Karpas-422 (cell line): ENCODE measurements at regions not wholly inside any gene's neighbourhood (a gene's known extent, or its start where the extent isn't known, plus 50 kb on each side); places are given as distances from the start of the nearest gene placed in this dataset.
A peak's percentile ranks its signal among the peaks of the same experiment; 100 is the strongest.

ENCODE experiments used
- DNase-seq: peaks from one replicate; pipeline ENCODE4 v3.0.0-alpha.2; 2015
- H2AFZ ChIP-seq: fragments of 200-600 bp; sonication (generic); 2 replicates; pipeline ENCODE4 v1.6.1; 2014; ENCODE audit warnings: antibody characterized with exemption, low read length, mixed read lengths
- H3K27ac ChIP-seq: fragments of 200-600 bp; sonication (generic); 2 replicates; pipeline ENCODE4 v1.5.1; 2014; ENCODE audit warnings: mild to moderate bottlenecking, low read length, moderate library complexity
- H3K27me3 ChIP-seq: fragments of 200-600 bp; sonication (generic); 2 replicates; pipeline ENCODE4 v1.6.1; 2014; ENCODE audit warnings: low read length, mixed read lengths
- H3K36me3 ChIP-seq: fragments of 200-600 bp; sonication (generic); 2 replicates; pipeline ENCODE4 v1.6.1; 2014; ENCODE audit warnings: low read length, mixed read lengths; ENCODE audit not compliant: insufficient read depth
- H3K4me1 ChIP-seq: fragments of 200-600 bp; sonication (generic); 2 replicates; pipeline ENCODE4 v1.6.1; 2014; ENCODE audit warnings: mild to moderate bottlenecking, low read length, mixed read lengths
- H3K4me2 ChIP-seq: fragments of 200-600 bp; sonication (generic); 2 replicates; pipeline ENCODE4 v1.6.1; 2014; ENCODE audit warnings: low read length, low read depth, mild to moderate bottlenecking; ENCODE audit not compliant: poor library complexity, severe bottlenecking
- H3K4me3 ChIP-seq: fragments of 200-600 bp; sonication (generic); 2 replicates; pipeline ENCODE4 v1.5.1; 2014; ENCODE audit warnings: mild to moderate bottlenecking, antibody characterized with exemption, low read length, mixed read lengths
- H3K79me2 ChIP-seq: fragments of 200-600 bp; sonication (generic); 2 replicates; pipeline ENCODE4 v1.6.1; 2014; ENCODE audit warnings: mild to moderate bottlenecking, low read length, mixed read lengths
- H3K9ac ChIP-seq: fragments of 200-600 bp; sonication (generic); 2 replicates; pipeline ENCODE4 v1.6.0; 2014; ENCODE audit warnings: low read length
- H3K9me2 ChIP-seq: fragments of 200-600 bp; sonication (generic), shearing (Covaris generic); replicated peaks from 2 replicates; pipeline ENCODE4 v1.6.0; 2014; ENCODE audit warnings: mild to moderate bottlenecking, low read length, moderate library complexity; ENCODE audit not compliant: insufficient read depth
- H3K9me3 ChIP-seq: fragments of 300-700, 200-600 bp; sonication (generic); 2 replicates; pipeline ENCODE4 v1.6.1; 2014; ENCODE audit warnings: low read length, mixed read lengths
- H4K20me1 ChIP-seq: fragments of 200-600 bp; sonication (generic); 2 replicates; pipeline ENCODE4 v1.6.1; 2014; ENCODE audit warnings: mild to moderate bottlenecking, antibody characterized with exemption, low read length, low read depth; ENCODE audit not compliant: insufficient read depth

GRCh38 chr17:70298929-70299531 lies 129.7 kb downstream of the KCNJ2 start:
- no peak for DNase-seq

GRCh38 chr17:70307430-70308225 lies 138.3 kb downstream of the KCNJ2 start:
- H2AFZ ChIP-seq: no peak overlapping the region
- H3K79me2 ChIP-seq: no peaks in the 10 kb centered on the region
- H3K36me3 ChIP-seq: no peaks in the 10 kb centered on the region
- H3K9me3 ChIP-seq: no peaks in the 10 kb centered on the region
- H3K9ac ChIP-seq: no peak overlapping the region
- no peak overlapping the region for H3K4me3 ChIP-seq
- H3K4me2 ChIP-seq: no peak overlapping the region
- H3K9me2 ChIP-seq: no peaks in the 10 kb centered on the region
- no peak for DNase-seq
- H4K20me1 ChIP-seq: no peaks in the 10 kb centered on the region
- no peaks in the 10 kb centered on the region for H3K27me3 ChIP-seq
- no peaks in the 10 kb centered on the region for H3K4me1 ChIP-seq
- H3K27ac ChIP-seq: no peak overlapping the region

More at GRCh38 chr17:70298929-70299531, 129.7 kb downstream of the KCNJ2 start:
- Histone ChIP-seq H3K9me3 (no peaks in the 10 kb centered on the region), H2AFZ (no peak overlapping the region), H3K4me2 (no peak overlapping the region), H3K27me3 (no peaks in the 10 kb centered on the region), H3K79me2 (no peaks in the 10 kb centered on the region), H3K4me3 (no peak overlapping the region), H3K36me3 (no peaks in the 10 kb centered on the region), H4K20me1 (no peaks in the 10 kb centered on the region), H3K4me1 (no peaks in the 10 kb centered on the region), H3K9ac (no peak overlapping the region), H3K27ac (no peak overlapping the region), H3K9me2 (no peaks in the 10 kb centered on the region; the same call in 1 of the 2 replicates)

DNA sequence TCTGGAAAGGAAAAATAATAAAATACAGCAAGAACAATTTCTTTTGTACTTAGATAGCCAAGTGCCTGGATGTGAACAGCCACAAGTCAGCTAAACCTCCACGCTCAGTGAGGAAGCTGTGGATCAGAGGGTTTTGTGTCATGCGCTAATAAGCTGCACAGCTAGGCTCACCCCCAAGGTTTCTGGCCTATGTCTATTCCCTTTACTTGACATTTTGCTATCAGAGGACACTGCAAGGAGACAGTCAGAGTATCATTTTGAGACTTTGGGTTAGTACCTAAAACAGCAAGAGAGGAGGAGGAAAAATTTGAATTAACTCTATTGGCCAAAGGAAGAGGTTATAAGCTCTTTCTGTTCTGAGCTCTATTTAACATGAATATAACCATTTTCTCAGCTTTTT lies 139.3 kb downstream of the KCNJ2 start:
- Histone ChIP-seq H4K20me1 (no peaks in the 10 kb centered on the region), H3K27ac (no peak overlapping the region), H3K79me2 (no peaks in the 10 kb centered on the region), H3K36me3 (no peaks in the 10 kb centered on the region), H3K9me3 (no peaks in the 10 kb centered on the region), H2AFZ (no peak overlapping the region), H3K27me3 (no peaks in the 10 kb centered on the region), H3K4me2 (no peak overlapping the region), H3K9me2 (no peaks in the 10 kb centered on the region), H3K4me3 (no peak overlapping the region), H3K9ac (no peak overlapping the region), H3K4me1 (no peaks in the 10 kb centered on the region)
- DNase-seq: no peak

DNA sequence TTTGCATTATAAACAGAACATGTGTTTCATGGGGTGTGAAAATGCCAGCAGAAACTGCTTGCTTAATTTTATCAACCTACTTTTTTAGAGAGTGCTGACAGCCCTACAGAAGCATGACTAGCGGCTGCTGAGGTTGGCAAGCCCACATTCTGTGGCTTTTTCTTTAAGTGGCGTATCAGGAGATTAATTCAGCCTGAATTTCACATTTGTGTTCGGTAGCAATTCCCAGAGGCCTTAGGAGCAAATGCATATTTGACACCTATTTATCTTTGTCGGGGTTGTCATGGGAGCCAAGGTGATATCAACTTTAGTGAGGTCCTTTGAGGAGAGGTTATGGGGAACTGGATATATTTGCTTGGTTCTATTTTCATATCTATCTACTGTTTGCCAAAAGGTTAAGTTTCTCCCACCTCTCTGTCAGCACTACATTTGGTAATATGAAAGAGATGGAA lies 140.9 kb downstream of the KCNJ2 start:
- Histone ChIP-seq H4K20me1 (no peaks in the 10 kb centered on the region), H3K79me2 (no peaks in the 10 kb centered on the region), H3K9me3 (no peaks in the 10 kb centered on the region), H3K4me1 (peaks cover 7% of the 10 kb centered on the region), H3K9ac (no peak overlapping the region), H3K27me3 (no peaks in the 10 kb centered on the region), H3K4me3 (no peak overlapping the region), H3K36me3 (no peaks in the 10 kb centered on the region), H3K27ac (no peak overlapping the region), H2AFZ (no peak overlapping the region), H3K4me2 (no peak overlapping the region), H3K9me2 (no peaks in the 10 kb centered on the region)
- no peak for DNase-seq

GRCh38 chr17:70313086-70313852 lies 143.9 kb downstream of the KCNJ2 start:
- H3K79me2 ChIP-seq: no peaks in the 10 kb centered on the region
- DNase-seq: no peak

GRCh38 chr17:70314096-70314495 lies 144.8 kb downstream of the KCNJ2 start:
- Histone ChIP-seq H4K20me1 (no peaks in the 10 kb centered on the region), H3K4me2 (peak overlapping the region; percentile 12), H3K27me3 (no peaks in the 10 kb centered on the region), H2AFZ (no peak overlapping the region), H3K9ac (no peak overlapping the region), H3K27ac (no peak overlapping the region), H3K79me2 (no peaks in the 10 kb centered on the region), H3K4me3 (no peak overlapping the region), H3K4me1 (peaks cover 7% of the 10 kb centered on the region), H3K9me3 (no peaks in the 10 kb centered on the region), H3K9me2 (no peaks in the 10 kb centered on the region), H3K36me3 (no peaks in the 10 kb centered on the region)
- DNase-seq: no peak

More at GRCh38 chr17:70313086-70313852, 143.9 kb downstream of the KCNJ2 start:
- Histone ChIP-seq H2AFZ (no peak overlapping the region), H3K4me3 (no peak overlapping the region), H3K9ac (no peak overlapping the region), H3K27ac (no peak overlapping the region), H3K9me3 (no peaks in the 10 kb centered on the region), H4K20me1 (no peaks in the 10 kb centered on the region), H3K36me3 (no peaks in the 10 kb centered on the region), H3K4me2 (no peak overlapping the region), H3K9me2 (no peaks in the 10 kb centered on the region), H3K4me1 (peaks cover 7% of the 10 kb centered on the region), H3K27me3 (no peaks in the 10 kb centered on the region)

DNA sequence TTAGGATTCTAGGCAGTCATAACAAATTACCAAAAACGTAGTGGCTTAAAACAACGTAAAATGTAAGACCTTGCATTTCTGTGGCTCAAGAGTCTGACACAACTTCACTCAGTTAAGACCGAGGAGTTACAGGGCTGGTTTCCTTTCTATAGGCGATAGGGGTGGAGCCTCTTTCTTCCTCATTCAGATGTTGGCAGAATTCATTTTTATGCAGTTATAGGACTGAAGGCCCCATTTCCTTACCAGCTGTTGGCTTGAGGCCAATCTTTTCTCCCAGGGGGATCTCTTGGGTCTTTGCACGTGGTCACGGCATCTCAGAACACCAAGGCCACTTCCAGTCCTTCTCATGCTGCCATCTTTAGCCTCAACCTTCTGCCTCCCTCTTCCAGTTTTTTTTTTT lies 145.2 kb downstream of the KCNJ2 start:
- no peak overlapping the region for H2AFZ ChIP-seq
- H4K20me1 ChIP-seq: no peaks in the 10 kb centered on the region
- H3K4me3 ChIP-seq: no peak overlapping the region
- peak; percentile 74 for DNase-seq
- no peaks in the 10 kb centered on the region for H3K9me3 ChIP-seq
- H3K9me2 ChIP-seq: no peaks in the 10 kb centered on the region
- peaks cover 7% of the 10 kb centered on the region for H3K4me1 ChIP-seq
- no peaks in the 10 kb centered on the region for H3K79me2 ChIP-seq
- H3K27ac ChIP-seq: no peak overlapping the region
- H3K27me3 ChIP-seq: no peaks in the 10 kb centered on the region
- H3K4me2 ChIP-seq: peak overlapping the region; percentile 12
- H3K36me3 ChIP-seq: no peaks in the 10 kb centered on the region
- no peak overlapping the region for H3K9ac ChIP-seq

DNA sequence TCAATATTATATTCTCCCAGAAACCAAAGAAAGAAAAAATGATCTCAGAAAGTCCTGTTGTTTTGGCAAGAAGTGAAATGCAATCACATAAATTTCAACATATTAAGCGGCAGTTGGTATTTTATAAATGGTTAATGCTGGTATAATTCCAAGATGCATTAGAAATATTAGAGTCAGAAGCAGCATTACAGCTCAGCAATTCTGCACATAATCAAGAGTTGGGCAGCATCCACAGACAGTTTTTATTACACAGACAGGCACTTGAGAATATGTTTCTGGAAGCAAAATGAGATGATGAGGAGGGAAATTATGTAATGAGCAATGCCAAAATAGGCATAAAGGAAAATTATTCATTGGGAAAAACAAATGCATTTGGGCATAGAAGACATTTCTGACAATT lies 148.1 kb downstream of the KCNJ2 start:
- no peaks in the 10 kb centered on the region for H3K9me3 ChIP-seq
- H3K27ac ChIP-seq: no peak overlapping the region
- H3K9me2 ChIP-seq: no peaks in the 10 kb centered on the region
- H3K9ac ChIP-seq: no peak overlapping the region
- no peaks in the 10 kb centered on the region for H4K20me1 ChIP-seq
- DNase-seq: no peak
- no peak overlapping the region for H2AFZ ChIP-seq
- peaks cover 7% of the 10 kb centered on the region for H3K4me1 ChIP-seq
- no peaks in the 10 kb centered on the region for H3K36me3 ChIP-seq
- H3K4me3 ChIP-seq: no peak overlapping the region
- H3K79me2 ChIP-seq: no peaks in the 10 kb centered on the region
- no peak overlapping the region for H3K4me2 ChIP-seq
- 0 out of 2 replicates have a peak, but pooled peaks cover 3% of the 10 kb centered on the region for H3K27me3 ChIP-seq
